Glomerular visceral epithelial cell (primary cell): ENCODE measurements at regions not wholly inside any gene's neighbourhood (a gene's known extent, or its start where the extent isn't known, plus 50 kb on each side); places are given as distances from the start of the nearest gene placed in this dataset.

Source experiments
- DNase-seq: peaks from one replicate; pipeline ENCODE4 v3.0.0-alpha.2; 2016; ENCODE audit errors: extremely low spot score

DNA sequence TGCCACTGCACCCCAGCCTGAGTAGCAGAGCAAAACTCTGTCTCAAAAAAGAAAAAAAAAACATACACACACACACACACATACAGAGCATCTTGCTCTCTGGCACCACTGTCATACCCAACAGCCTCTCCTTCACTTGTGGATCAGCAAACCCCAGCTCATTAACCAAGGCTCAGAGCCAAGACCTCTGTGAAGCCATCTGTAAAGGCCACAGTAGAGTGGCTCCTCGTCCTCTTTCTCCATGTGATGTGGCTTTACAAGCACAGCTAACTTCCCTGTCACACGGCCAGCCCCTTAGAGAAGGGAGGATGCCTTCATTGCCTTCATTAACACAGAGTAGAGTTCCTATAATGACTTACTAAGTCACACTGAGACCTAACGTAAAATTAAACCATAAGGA, 62.7 kb upstream of the LSM14A start:
- peak; percentile 9 for DNase-seq

DNA sequence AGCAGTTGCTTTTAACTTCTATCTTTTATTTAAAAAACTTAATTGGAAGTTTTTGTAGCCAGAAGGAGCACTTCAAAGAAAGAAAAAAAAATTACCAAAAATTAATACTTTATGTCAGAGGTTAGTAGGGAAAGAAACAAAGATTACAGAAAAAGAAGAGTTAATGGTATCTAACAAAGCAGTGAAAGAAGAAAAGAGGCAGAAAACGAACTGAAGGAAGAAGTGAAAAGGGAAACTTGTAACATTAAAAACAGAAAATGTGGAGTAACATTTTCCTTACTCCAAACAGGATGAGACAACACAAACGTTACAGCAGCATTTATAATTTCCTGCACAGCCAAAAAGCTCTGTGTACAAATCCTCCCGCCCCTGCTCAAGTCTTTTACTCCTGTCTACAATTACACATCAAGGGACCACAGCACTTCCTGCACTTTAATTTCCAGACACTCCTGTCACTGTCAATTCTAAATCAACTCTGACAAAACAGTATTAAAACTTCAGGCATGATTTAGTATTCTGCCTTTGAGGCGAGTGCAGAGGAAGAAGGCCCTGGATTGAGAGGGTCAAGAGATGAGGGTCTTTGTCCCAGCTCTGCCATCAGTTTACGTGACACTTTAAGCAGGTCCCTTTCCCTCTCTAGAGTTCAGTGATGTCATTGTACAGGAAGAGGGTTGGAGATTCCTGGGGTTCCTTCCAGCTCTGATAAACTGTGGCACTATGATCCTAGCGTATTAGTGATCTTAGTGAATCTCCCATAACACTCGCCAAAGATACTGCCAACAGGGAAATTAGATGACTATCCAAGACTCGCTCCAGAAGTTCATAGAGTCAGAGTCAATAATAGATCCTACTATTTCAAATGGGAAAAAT, 53.2 kb upstream of the LSM14A start:
- DNase-seq = no peak

DNA sequence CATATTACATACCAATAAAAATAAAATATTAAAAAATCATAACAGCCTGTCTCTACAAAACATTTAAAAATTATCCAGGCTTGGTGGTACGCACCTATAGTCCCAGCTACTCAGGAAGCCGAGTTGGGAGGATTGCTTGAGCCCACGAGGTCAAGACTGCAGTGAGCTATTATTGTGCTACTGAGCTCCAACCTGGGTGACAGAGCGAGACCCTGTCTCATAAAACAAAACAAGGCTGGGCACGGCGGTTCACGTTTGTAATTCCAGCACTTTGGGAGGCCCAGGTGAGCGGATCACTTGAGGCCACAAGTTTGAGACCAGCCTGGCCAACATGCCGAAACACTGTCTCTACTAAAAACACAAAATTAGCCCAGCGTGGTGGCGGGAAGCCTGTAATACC, 52.2 kb upstream of the LSM14A start:
- DNase-seq = no peak

DNA sequence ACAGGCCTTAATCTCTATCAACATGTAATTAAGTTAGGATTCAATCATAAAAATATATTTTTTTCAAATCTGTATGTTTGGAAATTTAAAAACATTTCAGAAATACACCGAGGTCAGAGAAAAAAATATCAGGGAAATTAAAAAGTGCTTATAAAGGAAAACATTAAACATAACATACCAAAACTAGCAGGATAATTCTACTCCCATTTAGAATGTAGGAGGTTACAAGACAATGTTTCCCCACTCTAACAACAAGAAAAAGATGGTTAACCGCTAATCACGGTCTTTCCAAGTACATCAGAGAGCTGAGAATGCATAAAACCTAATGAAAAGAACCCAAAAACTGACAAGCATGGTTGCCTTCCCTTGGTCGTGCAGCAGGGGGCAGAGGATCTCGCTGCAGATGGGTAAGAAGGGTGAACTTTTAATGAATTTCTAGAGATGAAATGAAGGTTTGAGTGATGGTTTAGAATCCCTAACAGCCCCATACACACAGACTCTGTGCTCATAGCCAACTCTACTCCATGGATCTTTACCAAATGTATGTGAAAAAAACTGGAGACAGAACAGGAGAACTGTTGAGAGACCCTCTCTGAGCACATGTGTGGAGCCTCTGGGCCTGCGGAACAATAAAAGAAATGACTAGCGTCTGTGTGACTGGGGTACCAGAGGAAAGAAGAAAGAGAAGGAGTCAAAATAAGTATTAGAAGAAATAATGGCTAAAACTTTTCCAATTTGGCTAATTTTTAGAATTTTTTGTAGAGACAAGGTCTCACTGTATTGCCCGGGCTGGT, 51.3 kb upstream of the LSM14A start:
- peak; percentile 31 for DNase-seq
